HuH-7 (cell line): ENCODE measurements at regions not wholly inside any gene's neighbourhood (a gene's known extent, or its start where the extent isn't known, plus 50 kb on each side); places are given as distances from the start of the nearest gene placed in this dataset.
A peak's percentile ranks its signal among the peaks of the same experiment; 100 is the strongest.

Experiments
- DNase-seq: peaks from one replicate; pipeline ENCODE4 v3.0.0; 2011; ENCODE audit warnings: low spot score

- no peak for DNase-seq
Observed at GRCh38 chr1:59085101-59085500, 211.8 kb upstream of the FGGY start.

- DNase-seq: no peak
Observed at GRCh38 chr1:59089036-59089798, 207.7 kb upstream of the FGGY start.

GRCh38 chr1:59089922-59090457, 206.9 kb upstream of the FGGY start:
- DNase-seq: no peak

DNA sequence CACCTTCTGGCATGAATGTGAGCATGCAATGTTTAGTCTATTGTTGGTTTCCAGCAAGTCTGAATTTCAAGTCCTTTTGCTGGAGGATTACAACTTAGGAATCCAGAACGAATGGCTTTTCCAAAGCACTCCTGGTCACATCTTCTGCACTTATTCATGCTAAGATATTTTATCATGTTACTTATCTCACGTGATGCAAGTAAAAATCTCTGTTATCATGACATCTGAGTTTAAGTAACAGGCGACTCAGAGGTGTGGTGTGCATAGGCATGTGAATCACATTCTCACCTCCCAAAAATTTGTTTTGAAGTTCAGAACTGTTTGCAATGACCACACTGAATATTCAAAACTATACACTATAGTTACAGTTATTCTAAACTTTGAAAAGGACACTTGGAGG, 204.8 kb upstream of the FGGY start:
- DNase-seq: no peak

GRCh38 chr1:59094001-59094400, 202.9 kb upstream of the FGGY start:
- no peak for DNase-seq

DNA sequence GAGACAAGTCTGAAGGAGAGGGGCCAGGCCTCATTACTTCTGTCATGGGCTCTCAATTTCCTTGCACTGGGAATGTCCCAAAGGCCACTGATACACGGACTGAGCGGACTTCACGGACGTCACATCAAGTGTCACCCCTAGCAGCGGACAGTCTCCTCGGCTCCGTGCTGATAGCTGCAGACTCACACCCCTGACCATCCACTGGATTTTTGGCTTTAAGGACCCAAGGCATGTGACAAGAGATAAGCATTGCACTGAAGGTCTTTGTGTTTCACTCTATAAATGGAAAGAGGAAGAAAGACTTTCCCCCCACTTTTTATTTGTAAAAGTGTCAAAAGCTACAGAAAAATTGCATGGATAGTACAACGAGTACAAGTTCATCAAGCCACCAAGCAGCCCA, 200.4 kb upstream of the FGGY start:
- DNase-seq: no peak

- DNase-seq: no peak
Observed at GRCh38 chr1:59098655-59099054, 198.2 kb upstream of the FGGY start.

DNA sequence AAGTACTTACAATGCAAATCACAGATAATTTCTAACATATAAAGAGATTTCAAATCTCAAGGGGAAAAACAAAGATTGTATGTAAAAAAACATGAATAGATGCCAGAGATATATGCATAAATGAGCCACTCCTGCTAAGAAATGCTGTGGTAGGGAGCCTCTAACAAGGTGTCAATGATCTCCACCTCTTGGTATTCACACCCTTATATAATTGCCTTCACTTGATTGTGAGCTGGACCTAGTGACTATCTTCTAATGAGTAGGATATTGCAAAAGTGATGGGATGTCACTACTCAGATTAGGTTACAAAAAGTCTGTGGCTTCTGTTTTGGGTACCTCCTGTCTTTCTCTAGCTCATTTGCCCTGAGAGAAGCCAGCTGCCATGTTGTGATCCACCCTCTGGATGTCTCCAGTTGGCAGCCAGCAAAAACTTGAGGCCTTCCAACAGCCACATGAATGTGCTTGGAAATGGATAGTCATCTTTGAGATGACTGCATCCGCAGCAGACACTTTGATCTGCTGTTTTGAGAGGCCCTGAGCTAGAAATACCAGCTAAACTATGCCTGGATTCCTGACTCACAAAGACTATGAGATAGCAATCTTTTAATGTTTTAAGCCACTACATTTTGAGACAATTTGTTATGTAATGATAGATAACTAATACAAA, 196.1 kb upstream of the FGGY start:
- DNase-seq: no peak

DNA sequence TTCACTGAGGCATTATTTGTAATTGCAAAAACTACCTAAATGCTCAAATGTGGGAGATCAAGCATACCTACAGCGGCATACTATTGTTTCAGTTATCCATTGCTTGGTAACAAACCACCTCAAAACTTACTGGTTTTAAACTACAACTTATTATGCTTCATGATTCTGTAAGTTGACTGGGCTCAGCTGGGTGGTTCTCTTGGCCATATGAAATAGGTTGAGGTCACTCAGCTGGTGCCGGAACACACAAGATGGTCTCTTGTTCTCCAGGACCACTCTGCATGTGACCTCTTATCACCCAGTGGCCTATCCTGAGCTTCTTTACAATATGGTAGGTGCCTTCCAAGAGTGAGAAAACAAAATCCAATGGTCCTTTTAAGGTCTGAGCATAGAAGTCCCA, 195.4 kb upstream of the FGGY start:
- no peak for DNase-seq

DNA sequence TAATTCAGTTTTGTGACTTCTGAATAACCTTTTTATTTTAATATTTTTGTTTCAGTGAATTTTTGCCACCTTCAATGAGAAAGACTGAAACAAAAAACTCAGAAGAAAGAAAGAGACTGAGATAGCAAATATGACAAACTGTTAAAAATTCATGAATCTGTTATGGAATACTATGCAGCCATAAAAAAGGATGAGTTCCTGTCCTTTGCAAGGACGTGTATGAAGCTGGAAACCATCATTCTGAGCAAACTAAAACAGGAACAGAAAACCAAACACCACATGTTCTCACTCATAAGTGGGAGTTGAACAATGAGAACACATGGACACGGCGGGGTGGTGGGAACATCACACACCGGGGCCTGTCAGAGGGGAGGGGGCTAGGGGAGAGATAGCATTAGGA, 193.4 kb upstream of the FGGY start:
- DNase-seq: no peak

DNA sequence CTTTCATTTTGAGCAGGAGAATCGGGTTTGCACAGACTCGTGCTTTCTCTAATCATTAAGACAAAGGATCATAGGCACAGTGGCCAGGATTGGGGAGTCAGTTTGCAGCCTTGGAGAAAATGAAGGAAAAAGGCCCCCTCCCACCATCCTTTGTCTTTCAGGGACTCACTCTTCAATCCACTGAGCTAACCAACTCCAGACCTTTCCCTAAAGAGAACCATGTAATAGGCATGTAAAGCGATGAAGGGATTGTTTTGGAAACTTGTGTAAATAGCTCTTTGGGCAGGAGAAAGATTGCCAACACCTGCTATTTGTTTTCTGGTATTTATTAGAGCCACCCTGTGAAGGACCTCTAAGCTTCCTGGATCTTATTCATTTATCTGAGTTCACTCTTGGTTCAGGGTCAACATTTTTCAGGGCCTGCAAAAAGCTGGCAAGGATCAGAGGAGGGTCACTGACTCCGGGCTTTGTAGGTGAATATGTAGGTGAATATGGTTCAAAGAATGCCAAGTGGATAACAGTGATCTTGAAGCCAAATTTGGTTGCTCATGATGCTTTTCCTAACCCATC, 192.6 kb upstream of the FGGY start:
- DNase-seq: no peak

DNA sequence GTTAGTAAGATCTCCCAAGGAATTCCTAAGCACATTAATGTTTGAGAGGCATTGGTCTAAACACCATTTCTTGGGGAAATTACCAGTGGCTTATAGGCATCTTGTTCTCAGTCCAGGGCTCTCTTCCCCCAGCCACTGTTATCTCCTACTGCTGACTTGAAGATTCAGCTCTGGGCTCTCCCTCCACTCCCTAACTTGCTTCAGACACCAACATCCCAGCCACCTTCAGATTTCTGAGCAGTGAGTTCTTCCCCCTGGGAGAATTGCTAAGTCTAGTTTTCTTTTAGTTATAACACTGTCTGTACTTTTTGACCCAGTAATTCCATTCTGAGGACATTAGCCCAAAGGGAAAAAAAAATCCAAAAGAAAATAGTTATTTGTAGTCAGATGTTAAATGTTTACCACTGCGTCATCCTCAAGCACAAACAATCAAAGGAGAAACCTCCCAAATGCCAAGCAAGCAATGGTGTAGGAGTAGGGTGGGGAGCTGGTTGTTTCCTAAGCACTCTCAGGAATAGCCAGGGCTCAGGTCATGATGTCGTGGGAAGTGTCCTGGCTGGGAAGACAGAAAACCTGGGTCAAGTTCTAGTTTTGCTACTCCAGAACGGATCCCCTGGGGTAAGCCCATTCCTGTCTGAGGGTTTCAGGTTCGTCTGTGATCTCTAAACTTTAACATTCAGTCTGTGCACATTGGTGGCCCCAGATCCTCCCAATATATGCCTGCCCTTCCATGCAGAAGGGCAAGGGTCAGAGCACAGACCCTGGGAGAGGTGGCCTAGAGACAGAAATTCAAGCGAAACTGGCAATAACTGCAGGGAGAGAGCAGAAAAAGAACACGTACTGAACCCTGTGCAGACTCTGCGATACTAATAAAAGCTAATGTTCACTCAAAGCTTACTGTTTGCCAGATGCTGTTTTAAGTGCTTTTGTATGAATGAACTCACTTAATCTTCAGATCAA, 191.1 kb upstream of the FGGY start:
- DNase-seq: no peak

GRCh38 chr1:59107516-59107915, 189.4 kb upstream of the FGGY start:
- peak; percentile 19 for DNase-seq

DNA sequence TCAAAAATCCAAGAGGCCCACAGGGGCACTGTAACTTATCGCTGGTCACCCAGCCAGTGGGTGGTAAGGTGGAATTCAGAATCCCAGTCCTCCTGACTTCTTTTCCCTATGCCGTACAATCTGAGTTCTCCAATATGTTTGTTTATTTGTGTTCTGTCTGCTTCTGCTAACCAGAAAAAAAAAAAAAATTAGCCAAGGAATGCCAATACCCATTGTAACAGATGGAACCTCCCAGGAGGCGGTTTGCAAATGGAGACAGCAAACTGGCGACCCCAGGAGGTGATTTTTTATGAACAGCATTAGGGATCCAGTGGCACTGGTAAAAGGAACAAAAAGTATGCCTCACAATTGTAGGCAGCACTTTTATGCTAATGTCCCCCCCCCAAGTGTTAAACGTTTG, 189.0 kb upstream of the FGGY start:
- no peak for DNase-seq

- no peak for DNase-seq
Observed at GRCh38 chr1:59108481-59109317, 188.2 kb upstream of the FGGY start.

DNA sequence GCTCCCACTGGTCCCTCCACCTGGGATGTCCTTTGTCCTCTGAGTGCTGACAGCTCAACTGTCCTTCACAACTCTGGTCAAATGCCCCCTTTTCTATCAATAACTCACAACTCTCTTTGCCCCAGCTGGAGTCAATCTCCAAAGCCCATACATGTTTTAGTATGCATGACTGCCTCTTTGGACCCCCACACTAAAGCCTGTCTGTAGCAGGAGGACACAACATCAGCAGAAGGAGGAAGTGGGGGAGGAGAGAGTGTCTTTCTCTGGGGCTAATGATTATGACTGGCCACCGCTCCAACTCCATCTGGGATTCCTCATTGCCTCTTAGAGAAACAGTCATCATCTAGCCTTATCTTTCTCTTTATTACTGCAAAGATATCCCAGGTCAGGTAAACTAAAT, 186.6 kb upstream of the FGGY start:
- DNase-seq: no peak

DNA sequence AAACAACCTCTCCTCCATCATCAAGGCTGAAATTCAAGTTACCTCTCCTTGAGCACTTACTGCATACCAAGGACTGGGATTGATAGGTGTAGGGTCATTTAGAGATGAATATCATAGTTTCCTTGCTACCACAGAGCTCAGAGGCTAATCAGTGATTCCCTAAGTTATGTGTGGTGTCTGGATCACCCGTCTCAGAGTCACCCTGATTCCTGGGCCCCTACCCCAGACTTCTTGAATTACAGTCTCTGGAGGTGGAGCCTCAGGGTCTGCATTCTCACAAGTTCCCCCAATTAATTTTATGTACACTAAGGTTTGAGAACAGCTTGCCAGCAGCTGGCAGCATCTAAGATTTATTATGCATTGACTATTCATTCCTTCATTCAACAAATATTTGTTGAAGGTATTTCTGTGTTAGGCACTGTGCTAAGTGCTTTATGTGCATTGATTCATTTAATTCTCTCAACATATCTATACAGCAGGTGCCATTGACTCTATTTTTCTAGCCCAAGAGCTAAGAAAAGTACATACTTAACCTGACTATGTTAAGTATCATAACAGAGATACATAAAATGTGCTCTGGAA, 182.9 kb upstream of the FGGY start:
- no peak for DNase-seq

GRCh38 chr1:59115865-59116264, 181.0 kb upstream of the FGGY start:
- DNase-seq: no peak

GRCh38 chr1:59116920-59117542, 179.9 kb upstream of the FGGY start:
- no peak for DNase-seq

DNA sequence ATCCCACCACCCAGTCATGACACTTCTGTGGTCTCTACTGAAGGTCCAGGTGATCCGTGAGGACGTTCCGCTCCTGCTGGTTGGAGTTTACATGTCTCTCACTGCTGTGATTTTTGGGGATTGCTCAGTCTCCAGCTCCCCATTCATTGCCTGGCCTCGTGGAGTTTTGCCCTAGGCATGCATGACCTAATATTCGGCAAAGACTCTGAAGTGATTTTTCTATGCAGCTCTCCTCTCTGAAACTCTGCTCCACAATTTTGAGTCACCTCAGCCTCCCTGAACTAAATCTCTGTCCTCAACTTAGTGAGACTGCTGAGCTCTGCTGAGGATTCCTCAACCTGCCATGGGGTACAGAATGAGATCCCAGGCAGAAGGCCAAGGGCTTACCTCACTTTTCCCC, 174.4 kb upstream of the FGGY start:
- DNase-seq: no peak
